ENCODE measurements at regions not wholly inside any gene's neighbourhood (a gene's known extent, or its start where the extent isn't known, plus 50 kb on each side); places are given as distances from the start of the nearest gene placed in this dataset.
"Not testable (repeated sequence)": the region's sequence is repeated elsewhere in the genome, so short reads cannot be mapped to it uniquely, and the experiment has no call there.

DNA sequence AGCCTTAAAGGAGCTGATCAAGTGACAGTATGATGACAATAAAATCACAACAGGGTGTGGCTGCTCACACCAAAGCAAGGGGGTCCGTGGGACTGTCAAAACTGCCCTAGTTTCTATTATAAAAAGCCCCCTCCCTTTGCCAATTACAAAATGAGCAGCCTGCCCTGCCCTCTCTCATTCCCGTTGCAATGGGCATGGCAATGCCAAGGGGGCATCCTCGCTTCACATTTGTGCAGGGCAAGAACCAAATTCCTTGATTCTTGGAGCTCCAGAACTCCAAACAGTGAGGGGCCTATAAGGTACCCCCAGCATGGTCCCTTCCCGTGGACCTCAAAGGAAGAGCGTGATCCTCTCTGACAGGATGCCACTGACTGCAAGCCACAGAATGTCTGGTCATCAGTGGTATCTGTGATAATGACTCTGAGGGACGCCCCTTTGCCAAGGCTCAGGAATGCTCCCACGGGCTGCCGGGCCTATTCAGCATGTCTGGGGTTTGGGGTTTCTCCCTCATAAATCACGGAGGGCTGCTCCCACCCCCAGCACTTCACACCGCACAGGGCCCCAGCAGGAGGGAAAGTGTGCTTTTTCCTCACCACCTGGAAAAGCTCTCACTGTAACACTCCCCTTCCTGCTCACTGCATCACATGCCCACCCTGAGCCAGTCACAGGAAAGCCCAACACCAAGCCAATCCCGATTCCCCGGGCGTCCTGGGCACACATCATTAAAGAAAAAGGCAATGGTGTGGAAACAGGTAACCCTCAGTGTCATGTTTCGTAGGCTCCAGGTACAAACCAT is 105.1 kb upstream of the TRPM1 start:
- TF ChIP-seq CTCF (IDR thresholded peaks at IDR 0.05; ENCODE audit: unreplicated experiment), result no peak
- Mint-ChIP-seq H3K4me1 (ENCODE audit: low read depth, unreplicated experiment) (no peaks in the 10 kb centered on the region), H3K27me3 (ENCODE audit: unreplicated experiment) (no peaks in the 10 kb centered on the region), H3K27ac (ENCODE audit: unreplicated experiment) (no peak overlapping the region), H3K4me3 (ENCODE audit: low read depth, unreplicated experiment) (no peak overlapping the region), H3K9me3 (ENCODE audit: low read depth, unreplicated experiment) (no peaks in the 10 kb centered on the region), H3K36me3 (ENCODE audit: insufficient read depth, unreplicated experiment) (no peaks in the 10 kb centered on the region)
- intact Hi-C loops (cut with micrococcal nuclease; ENCODE audit: unreplicated experiment), result no loop called here
- CTCF ChIA-PET, result interaction anchor here (0.6 to 2.0 kb wide), 2 partner anchors 29 to 282 kb away, joined by 3 to 5 read pairs; no protein-coding TSS in a partner anchor
- BruUV-seq (replicated peaks), result no TSS peak
- DNase-seq, result no peak

DNA sequence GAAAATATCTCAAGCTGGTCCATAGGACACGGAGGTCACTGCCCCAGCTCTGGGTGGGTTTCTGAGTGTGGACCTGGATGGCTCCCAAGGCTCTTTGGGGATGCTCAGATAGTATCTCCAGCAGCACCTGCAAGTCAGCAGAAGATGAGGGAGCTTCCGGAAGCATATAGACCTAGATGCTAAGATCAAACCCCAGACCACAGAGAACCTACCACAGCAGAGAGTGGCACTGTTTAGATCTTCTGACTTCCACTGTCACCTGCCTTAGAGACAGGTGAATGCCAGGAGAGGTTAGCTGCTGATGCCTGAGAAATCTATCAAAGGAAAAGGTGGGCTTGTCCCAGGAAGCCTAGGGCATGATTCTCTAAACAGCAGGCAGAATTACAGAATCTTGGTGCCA is 105.7 kb upstream of the TRPM1 start:
- H3K4me3 Mint-ChIP-seq (ENCODE audit: low read depth, unreplicated experiment), result no peak overlapping the region
- H3K27me3 Mint-ChIP-seq (ENCODE audit: unreplicated experiment), result no peaks in the 10 kb centered on the region
- no peak for DNase-seq
- CTCF ChIA-PET, result no interaction called here
- TF ChIP-seq CTCF (IDR thresholded peaks at IDR 0.05; ENCODE audit: unreplicated experiment), result no peak
- no TSS peak for BruUV-seq (replicated peaks)
- no peaks in the 10 kb centered on the region for H3K4me1 Mint-ChIP-seq (ENCODE audit: low read depth, unreplicated experiment)
- H3K36me3 Mint-ChIP-seq (ENCODE audit: insufficient read depth, unreplicated experiment), result no peaks in the 10 kb centered on the region
- intact Hi-C loops (cut with micrococcal nuclease; ENCODE audit: unreplicated experiment), result no loop called here
- no peaks in the 10 kb centered on the region for H3K9me3 Mint-ChIP-seq (ENCODE audit: low read depth, unreplicated experiment)
- H3K27ac Mint-ChIP-seq (ENCODE audit: unreplicated experiment), result no peak overlapping the region

GRCh38 chr15:31207861-31208260 is 106.3 kb upstream of the TRPM1 start:
- H3K27ac Mint-ChIP-seq (ENCODE audit: unreplicated experiment); intact Hi-C loops (cut with micrococcal nuclease; ENCODE audit: unreplicated experiment); DNase-seq; BruUV-seq (replicated peaks); H3K27me3 Mint-ChIP-seq (ENCODE audit: unreplicated experiment); H3K4me1 Mint-ChIP-seq (ENCODE audit: low read depth, unreplicated experiment); H3K9me3 Mint-ChIP-seq (ENCODE audit: low read depth, unreplicated experiment); H3K36me3 Mint-ChIP-seq (ENCODE audit: insufficient read depth, unreplicated experiment); CTCF ChIA-PET; H3K4me3 Mint-ChIP-seq (ENCODE audit: low read depth, unreplicated experiment): not testable (repeated sequence)

- no peak overlapping the region for H3K27ac Mint-ChIP-seq (ENCODE audit: unreplicated experiment)
- intact Hi-C loops (cut with micrococcal nuclease; ENCODE audit: unreplicated experiment), result no loop called here
Observed at GRCh38 chr15:31208817-31209216, 107.3 kb upstream of the TRPM1 start.

More at GRCh38 chr15:31208817-31209216, 107.3 kb upstream of the TRPM1 start:
- Mint-ChIP-seq H3K9me3 (ENCODE audit: low read depth, unreplicated experiment) (no peaks in the 10 kb centered on the region), H3K36me3 (ENCODE audit: insufficient read depth, unreplicated experiment) (no peaks in the 10 kb centered on the region), H3K4me1 (ENCODE audit: low read depth, unreplicated experiment) (no peaks in the 10 kb centered on the region), H3K4me3 (ENCODE audit: low read depth, unreplicated experiment) (no peak overlapping the region), H3K27me3 (ENCODE audit: unreplicated experiment) (no peaks in the 10 kb centered on the region)
- BruUV-seq (replicated peaks), result no TSS peak
- no peak for TF ChIP-seq CTCF (IDR thresholded peaks at IDR 0.05; ENCODE audit: unreplicated experiment)
- no peak for DNase-seq
- CTCF ChIA-PET, result no interaction called here
